Activated CD8-positive, alpha-beta memory T cell treated with anti-CD3 and anti-CD28 coated beads, Interleukin-2, amount 10 ng/mL, durations not matched to agents 7 days and 5 days (primary cell): ENCODE measurements at regions not wholly inside any gene's neighbourhood (a gene's known extent, or its start where the extent isn't known, plus 50 kb on each side); places are given as distances from the start of the nearest gene placed in this dataset.

Source experiments
- ATAC-seq: fragments of 150-1000 bp; cut with Tn5 transposase; one replicate; pipeline ENCODE4 v1.10.0; 2021; ENCODE audit warnings: moderate library complexity
- CTCF ChIA-PET: fragments of 350-600 bp; sonication (Branson Sonifier 250); formaldehyde crosslinking; loops from one replicate; lab custom pipeline; 2021; ENCODE audit warnings: antibody characterized with exemption; lab: Charles Lee
- DNase-seq: peaks from one replicate; pipeline ENCODE4 v3.0.0-alpha.2; 2020
- H3K27ac Mint-ChIP-seq: one replicate; pipeline ENCODE4 v1.8.0; 2021; ENCODE audit warnings: mild to moderate bottlenecking, mixed read lengths
- H3K27me3 Mint-ChIP-seq: one replicate; pipeline ENCODE4 v1.8.0; 2021; ENCODE audit warnings: mixed read lengths
- H3K36me3 Mint-ChIP-seq: one replicate; pipeline ENCODE4 v1.8.0; 2021; ENCODE audit warnings: mild to moderate bottlenecking, mixed read lengths
- H3K4me1 Mint-ChIP-seq: one replicate; pipeline ENCODE4 v1.8.0; 2021; ENCODE audit warnings: mixed read lengths
- H3K4me3 Mint-ChIP-seq: one replicate; pipeline ENCODE4 v1.8.0; 2021; ENCODE audit warnings: mild to moderate bottlenecking, moderate library complexity, mixed read lengths
- H3K9me3 Mint-ChIP-seq: one replicate; pipeline ENCODE4 v1.8.0; 2022; ENCODE audit warnings: low read depth, mixed read lengths

DNA sequence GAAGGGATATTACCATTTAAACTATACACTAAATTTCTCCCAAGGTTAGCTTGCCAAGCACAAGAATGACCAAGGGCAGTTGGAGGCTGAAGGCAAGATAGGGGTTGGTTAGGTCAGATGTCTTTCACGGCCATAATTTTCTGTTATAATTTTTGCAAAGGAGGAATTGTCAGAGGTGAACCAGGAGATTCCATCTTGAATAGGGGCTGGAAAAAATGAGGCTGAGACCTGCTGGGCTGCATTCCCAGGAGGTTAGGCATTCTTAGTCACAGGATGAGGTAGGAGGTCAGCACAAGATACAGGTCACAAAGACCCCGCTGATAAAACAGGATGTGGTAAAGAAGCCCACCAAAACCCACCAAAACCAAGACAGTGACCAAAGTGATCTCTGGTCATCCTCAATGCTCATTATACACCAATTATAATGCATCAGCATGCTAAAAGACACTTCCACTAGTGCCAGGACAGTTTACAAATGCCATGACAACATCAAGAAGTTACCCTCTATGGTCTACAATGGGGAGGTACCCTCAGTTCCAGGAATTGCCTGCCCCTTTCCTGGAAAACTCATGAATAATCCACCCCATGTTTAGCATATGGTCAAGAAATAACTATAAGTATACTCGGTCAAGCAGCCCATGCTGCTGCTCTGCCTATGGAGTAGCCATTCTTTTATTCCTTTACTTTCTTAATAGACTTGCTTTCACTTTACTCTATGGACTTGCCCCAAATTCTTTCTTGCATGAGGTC is 371.8 kb upstream of the SULF2 start:
- peaks cover 7% of the 10 kb centered on the region for H3K27me3 Mint-ChIP-seq
- H3K4me1 Mint-ChIP-seq: no peaks in the 10 kb centered on the region
- ATAC-seq: no peak
- no peak overlapping the region for H3K27ac Mint-ChIP-seq
- no peak for DNase-seq
- H3K4me3 Mint-ChIP-seq: no peak overlapping the region
- CTCF ChIA-PET: no interaction called here
- H3K9me3 Mint-ChIP-seq: no peaks in the 10 kb centered on the region
- H3K36me3 Mint-ChIP-seq: no peaks in the 10 kb centered on the region

DNA sequence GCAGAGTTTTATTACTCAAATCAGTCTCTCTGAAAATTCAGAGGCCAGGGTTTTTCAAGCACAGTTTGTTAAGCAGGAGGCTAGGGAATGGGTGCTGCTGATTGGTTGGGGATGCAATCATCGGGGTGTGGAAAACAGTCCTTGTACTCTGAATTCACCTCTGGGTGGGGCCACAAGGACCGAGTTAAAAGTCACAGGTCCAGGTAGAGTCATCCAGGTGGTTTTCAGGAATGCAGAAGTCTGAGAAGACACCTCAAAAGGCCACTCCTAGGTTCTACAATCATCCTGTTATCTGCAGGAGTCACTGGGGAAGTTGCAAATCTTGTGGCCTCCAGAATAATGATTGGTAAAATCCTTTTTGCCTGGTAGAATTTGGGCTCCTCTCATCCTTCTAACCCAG is 371.2 kb upstream of the SULF2 start:
- H3K36me3 Mint-ChIP-seq: no peaks in the 10 kb centered on the region
- no peak overlapping the region for H3K27ac Mint-ChIP-seq
- no peak overlapping the region for H3K4me3 Mint-ChIP-seq
- no peak for ATAC-seq
- H3K27me3 Mint-ChIP-seq: peaks cover 7% of the 10 kb centered on the region
- H3K9me3 Mint-ChIP-seq: no peaks in the 10 kb centered on the region
- no peaks in the 10 kb centered on the region for H3K4me1 Mint-ChIP-seq
- CTCF ChIA-PET: no interaction called here
- no peak for DNase-seq

DNA sequence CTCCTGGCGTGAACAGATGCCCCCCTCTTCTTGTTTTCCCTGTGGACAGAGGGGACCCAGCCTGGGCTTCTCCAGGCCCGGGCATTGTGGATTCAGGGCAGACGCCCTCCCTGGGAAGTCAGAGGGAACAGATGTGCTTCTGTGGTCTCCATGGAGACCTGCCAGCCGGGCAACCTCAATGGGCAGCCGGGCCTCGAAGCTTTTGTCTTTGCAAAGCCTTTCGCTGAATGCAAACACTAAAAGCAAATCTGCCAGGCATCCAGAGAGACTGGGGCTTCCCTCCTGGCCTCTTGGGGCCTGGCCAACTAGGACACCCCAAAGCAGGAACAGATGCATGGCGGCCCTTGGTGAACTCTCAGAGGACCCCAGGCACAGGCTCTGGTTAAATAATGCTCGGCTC is 370.0 kb upstream of the SULF2 start:
- CTCF ChIA-PET: no interaction called here
- Mint-ChIP-seq H3K36me3 (no peaks in the 10 kb centered on the region), H3K27me3 (peaks cover 7% of the 10 kb centered on the region), H3K4me3 (no peak overlapping the region), H3K27ac (no peak overlapping the region), H3K4me1 (no peaks in the 10 kb centered on the region), H3K9me3 (no peaks in the 10 kb centered on the region)
- ATAC-seq: no peak
- DNase-seq: no peak

DNA sequence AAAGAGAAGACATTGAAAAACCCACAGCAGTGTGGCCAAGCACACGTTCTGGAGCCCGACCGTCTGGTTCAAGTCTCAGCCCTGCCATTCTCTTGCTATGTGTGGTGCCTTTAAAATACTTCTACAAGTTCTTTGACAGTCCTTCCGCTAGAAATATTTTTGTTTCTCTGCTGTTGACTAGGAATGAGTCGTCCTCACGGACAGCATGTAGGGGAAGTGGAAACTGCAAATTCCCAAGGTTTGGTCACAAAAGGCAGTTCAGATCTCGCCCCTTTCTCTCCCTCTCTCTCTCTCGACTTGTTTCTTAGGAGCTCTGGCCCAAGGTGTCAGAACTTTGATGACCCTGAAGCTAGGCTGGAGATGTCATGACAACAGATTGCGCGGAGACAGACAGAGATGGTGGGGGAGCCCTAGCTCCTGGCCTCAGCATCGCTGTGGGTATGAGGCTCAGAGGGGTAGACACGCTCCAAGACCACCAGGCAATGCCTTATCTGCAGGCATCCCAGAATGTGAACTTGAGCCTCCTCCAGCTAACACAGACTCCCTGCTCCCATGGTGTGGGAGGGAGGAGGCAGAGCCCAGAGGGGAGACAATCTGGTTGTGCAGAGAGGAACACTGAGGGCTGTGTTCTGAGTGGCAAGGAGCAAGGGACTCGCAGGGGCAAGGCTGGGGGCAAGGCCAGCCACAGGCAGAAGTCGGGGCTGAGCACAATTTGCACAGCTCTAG is 368.9 kb upstream of the SULF2 start:
- no peaks in the 10 kb centered on the region for H3K9me3 Mint-ChIP-seq
- no peak for ATAC-seq
- H3K4me3 Mint-ChIP-seq: no peak overlapping the region

DNA sequence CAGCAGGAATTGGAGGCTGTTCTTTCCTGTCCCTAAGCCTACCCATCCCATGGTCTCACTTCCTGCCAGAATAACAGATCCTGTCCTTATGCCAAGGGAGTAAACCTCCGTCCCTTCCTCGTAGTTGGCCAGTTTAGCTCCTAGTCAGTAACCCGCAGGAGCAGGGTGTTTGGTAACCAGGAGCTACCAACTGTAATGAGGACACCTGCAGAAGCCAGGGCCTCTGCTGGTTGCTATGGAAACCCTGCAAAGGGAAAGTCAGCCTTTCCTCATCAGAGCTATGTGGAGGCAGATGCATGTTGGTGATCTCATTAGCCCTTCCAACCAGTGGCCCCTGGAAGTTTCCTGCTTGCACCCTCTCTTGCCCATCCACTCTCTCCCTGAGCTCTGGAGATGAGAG is 368.2 kb upstream of the SULF2 start:
- CTCF ChIA-PET: no interaction called here
- Mint-ChIP-seq H3K4me3 (no peak overlapping the region), H3K36me3 (no peaks in the 10 kb centered on the region), H3K9me3 (no peaks in the 10 kb centered on the region), H3K27ac (no peak overlapping the region), H3K27me3 (peaks cover 7% of the 10 kb centered on the region), H3K4me1 (no peaks in the 10 kb centered on the region)
- ATAC-seq (no peak), DNase-seq (no peak)

More for the DNA sequence above, 368.9 kb upstream of the SULF2 start:
- Mint-ChIP-seq H3K27me3 (peaks cover 7% of the 10 kb centered on the region), H3K36me3 (no peaks in the 10 kb centered on the region), H3K4me1 (no peaks in the 10 kb centered on the region), H3K27ac (no peak overlapping the region)
- CTCF ChIA-PET: no interaction called here
- DNase-seq: no peak

DNA sequence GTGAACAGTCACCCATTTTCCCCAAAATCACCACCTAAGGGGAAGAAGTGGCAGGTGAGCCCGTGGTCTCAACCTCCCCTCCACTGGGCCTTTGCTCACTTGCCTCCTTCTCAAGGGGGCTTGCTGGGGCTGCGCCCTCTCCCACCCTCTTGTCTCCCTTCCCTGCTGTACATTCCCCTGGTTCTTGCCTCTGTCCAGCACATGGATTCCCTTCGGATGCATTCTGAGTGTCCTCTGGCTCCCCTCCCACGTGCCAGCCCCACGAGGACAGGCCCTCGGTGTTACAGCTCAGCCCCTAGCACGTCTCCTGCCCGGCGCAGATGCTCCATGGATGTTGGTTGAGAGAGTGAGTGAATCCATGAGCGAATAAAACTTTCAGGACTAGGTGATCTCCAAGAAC is 367.8 kb upstream of the SULF2 start:
- Mint-ChIP-seq H3K4me3 (no peak overlapping the region), H3K4me1 (no peaks in the 10 kb centered on the region), H3K36me3 (no peaks in the 10 kb centered on the region), H3K27ac (no peak overlapping the region), H3K9me3 (no peaks in the 10 kb centered on the region), H3K27me3 (peaks cover 5% of the 10 kb centered on the region)
- DNase-seq: no peak
- ATAC-seq: no peak
- CTCF ChIA-PET: no interaction called here

DNA sequence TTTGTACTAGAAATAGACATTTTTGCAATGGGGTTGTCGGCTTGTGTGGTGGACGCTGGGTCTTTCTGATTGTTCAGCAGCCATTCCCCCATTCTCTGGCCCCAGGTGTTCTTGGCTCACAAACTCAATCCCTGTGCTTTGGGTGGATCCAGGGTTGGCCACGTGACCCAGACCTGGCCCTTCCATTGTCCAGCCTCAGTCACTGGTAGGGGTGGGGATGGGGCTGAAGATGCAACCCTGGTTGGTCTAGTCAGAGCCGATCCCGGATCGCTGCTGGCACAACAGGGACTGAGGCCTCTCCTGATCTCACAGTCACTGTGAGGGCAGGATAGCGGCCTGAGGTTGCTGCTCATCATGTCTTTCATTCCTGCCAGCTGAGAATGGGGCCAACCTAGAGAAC is 365.3 kb upstream of the SULF2 start:
- Mint-ChIP-seq H3K27me3 (no peaks in the 10 kb centered on the region), H3K27ac (no peak overlapping the region), H3K4me3 (no peak overlapping the region), H3K4me1 (no peaks in the 10 kb centered on the region), H3K9me3 (no peaks in the 10 kb centered on the region), H3K36me3 (no peaks in the 10 kb centered on the region)
- CTCF ChIA-PET: no interaction called here
- ATAC-seq (no peak), DNase-seq (no peak)

DNA sequence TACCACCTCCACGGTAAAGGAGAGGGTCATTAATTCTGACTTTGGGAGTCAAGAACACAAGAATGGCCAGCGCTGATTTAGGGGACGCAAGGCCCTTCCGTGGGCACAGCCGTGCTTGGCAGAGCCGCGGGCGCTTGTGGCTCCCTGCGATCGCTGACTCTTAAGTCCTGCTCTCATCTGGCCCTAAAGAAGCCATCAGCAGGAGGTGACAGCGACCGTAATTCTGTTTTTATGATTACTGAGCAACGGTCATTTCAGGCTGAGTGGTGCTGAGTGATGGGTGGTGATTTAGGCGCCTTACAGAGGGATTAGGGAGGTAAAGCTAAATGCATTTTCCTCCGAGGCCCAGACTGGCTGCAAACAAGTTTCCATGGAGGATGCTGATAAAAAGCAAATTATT is 364.6 kb upstream of the SULF2 start:
- no peaks in the 10 kb centered on the region for H3K36me3 Mint-ChIP-seq
- DNase-seq: no peak
- CTCF ChIA-PET: no interaction called here
- ATAC-seq: no peak
- H3K27me3 Mint-ChIP-seq: no peaks in the 10 kb centered on the region
- no peaks in the 10 kb centered on the region for H3K4me1 Mint-ChIP-seq
- H3K9me3 Mint-ChIP-seq: no peaks in the 10 kb centered on the region
- H3K4me3 Mint-ChIP-seq: no peak overlapping the region
- H3K27ac Mint-ChIP-seq: no peak overlapping the region

DNA sequence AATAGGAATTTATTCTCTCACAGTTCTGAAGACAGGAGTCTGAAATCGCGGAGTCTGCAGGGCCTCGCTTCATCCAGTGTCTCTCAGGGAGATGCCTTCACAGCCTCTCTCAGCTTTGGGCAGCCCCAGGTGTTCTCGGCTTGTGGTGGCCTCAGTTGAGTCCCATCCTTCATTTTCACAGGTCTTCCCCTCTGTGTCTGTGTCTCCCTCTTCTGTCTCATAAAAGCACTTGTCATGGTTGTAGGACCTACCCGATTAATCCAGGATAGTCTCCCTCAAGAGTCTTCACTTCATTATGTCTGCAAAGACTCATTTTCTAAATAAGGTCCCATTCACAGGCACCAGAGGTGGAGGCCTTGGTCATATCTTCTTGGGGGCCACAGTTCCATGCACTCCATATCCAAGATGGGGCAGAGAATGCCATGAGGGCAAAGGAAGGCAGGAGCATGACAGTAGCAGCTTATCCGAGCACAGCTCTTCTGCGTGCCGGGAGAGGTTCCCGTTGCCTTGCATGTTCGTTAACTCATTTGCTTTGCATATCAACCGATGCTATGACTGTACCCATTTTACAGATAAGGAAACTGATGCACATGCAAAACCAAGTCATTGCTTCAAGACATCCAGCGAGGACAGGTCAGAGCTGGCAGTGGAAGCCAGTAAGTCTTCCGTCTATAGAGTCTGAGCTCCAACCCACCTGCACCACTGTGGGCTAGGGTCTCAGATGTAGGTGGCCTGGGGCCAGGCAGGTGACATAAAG is 363.8 kb upstream of the SULF2 start:
- H3K27me3 Mint-ChIP-seq: no peaks in the 10 kb centered on the region
- no peak overlapping the region for H3K27ac Mint-ChIP-seq
- no peaks in the 10 kb centered on the region for H3K4me1 Mint-ChIP-seq
- no peak overlapping the region for H3K4me3 Mint-ChIP-seq
- H3K9me3 Mint-ChIP-seq: no peaks in the 10 kb centered on the region
- no peaks in the 10 kb centered on the region for H3K36me3 Mint-ChIP-seq
- CTCF ChIA-PET: no interaction called here
- DNase-seq (no peak), ATAC-seq (no peak)

DNA sequence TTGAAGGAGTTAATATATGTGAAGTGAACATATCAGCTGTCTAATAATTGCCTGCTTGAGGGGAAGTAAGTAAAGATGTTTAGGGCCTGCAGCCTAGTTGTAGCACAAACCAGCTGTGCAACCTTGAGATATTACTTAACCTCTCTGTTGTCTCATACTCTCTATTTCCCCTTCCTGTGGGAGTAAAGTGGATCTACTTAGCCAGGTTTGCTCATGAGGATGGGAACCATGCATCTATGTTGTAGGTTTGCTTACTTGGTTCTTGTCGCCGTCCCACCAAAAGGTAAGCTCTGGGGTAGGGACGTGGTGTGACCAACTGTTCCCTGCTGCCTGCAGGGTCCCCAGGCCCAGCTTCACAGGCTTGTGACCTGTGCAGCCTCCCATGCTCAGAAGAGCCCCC is 362.7 kb upstream of the SULF2 start:
- Mint-ChIP-seq H3K27me3 (no peaks in the 10 kb centered on the region), H3K36me3 (no peaks in the 10 kb centered on the region), H3K27ac (no peak overlapping the region), H3K4me3 (no peak overlapping the region), H3K9me3 (no peaks in the 10 kb centered on the region), H3K4me1 (no peaks in the 10 kb centered on the region)
- DNase-seq: no peak
- CTCF ChIA-PET: no interaction called here
- no peak for ATAC-seq

DNA sequence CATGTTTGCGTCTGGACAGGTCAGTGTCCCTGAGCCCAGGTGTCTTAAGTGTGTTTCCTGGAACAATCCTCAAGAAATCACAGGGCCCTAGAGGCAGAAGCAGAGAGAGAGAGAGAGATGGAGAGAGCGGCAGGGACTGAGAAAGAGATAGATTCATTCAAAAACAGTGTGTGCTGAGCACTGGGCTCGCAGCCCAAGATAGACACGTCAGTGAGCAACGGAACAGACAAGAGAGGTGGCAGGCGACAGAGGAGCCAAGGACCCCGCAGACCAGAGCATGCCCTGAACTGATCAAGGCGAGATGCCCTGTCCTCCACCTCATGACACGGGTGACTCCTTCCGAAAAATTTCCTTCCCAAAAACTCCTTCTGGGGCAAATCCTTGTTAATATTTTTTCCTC is 362.0 kb upstream of the SULF2 start:
- no peak overlapping the region for H3K4me3 Mint-ChIP-seq
- no peak overlapping the region for H3K27ac Mint-ChIP-seq
- DNase-seq (no peak), ATAC-seq (no peak)
- CTCF ChIA-PET: no interaction called here
- no peaks in the 10 kb centered on the region for H3K9me3 Mint-ChIP-seq
- H3K27me3 Mint-ChIP-seq: no peaks in the 10 kb centered on the region
- no peaks in the 10 kb centered on the region for H3K36me3 Mint-ChIP-seq
- no peaks in the 10 kb centered on the region for H3K4me1 Mint-ChIP-seq

DNA sequence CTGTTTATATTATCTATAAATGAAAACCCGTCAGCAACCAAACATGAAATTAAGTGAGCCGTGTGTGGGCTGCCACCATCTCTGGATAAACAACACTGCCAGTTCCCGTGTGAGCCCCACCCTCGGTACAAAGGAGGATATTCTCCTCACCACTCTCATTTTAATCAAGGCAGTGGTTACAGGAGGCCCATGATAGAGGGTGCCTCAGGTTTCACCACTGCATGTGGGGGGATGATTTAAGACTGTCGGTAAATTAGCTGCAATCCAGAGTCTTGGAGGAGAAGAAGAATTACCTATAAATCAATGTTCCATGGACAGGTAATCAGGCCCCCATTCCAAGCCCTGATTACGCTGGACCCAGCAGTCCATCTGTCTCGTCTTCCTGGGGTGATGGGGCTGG is 361.6 kb upstream of the SULF2 start:
- no peak overlapping the region for H3K4me3 Mint-ChIP-seq
- no peaks in the 10 kb centered on the region for H3K9me3 Mint-ChIP-seq
- H3K27me3 Mint-ChIP-seq: no peaks in the 10 kb centered on the region
- CTCF ChIA-PET: no interaction called here
- ATAC-seq: no peak
- no peaks in the 10 kb centered on the region for H3K36me3 Mint-ChIP-seq
- H3K27ac Mint-ChIP-seq: no peak overlapping the region
- H3K4me1 Mint-ChIP-seq: no peaks in the 10 kb centered on the region
- DNase-seq: no peak

DNA sequence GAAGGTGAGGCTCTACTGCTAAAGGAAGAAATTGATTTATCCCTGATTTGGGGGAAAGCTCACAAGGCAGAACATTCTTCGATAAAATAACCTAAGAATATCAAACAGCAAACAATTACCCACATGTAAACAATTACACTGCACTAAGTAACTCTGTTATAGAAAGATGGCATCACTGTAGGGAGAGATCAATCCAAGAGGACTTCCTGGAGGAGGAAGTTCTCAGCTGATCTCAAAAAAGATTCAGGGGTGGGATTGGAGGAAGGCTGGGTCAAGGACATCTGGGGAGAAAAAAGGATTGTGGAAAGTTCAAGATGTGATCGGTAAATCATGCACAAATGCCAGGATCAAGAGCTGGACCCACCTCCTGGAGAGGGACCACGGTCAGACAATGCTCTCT is 361.0 kb upstream of the SULF2 start:
- CTCF ChIA-PET: no interaction called here
- Mint-ChIP-seq H3K4me1 (no peaks in the 10 kb centered on the region), H3K4me3 (no peak overlapping the region), H3K9me3 (no peaks in the 10 kb centered on the region), H3K27ac (no peak overlapping the region), H3K27me3 (no peaks in the 10 kb centered on the region), H3K36me3 (no peaks in the 10 kb centered on the region)
- no peak for DNase-seq
- no peak for ATAC-seq
